HepG2 (cell line): ENCODE measurements at regions not wholly inside any gene's neighbourhood (a gene's known extent, or its start where the extent isn't known, plus 50 kb on each side); places are given as distances from the start of the nearest gene placed in this dataset.

Experiments used
- ATAC-seq: fragments of 200-7000 bp; cut with Tn5 transposase; 3 replicates; pipeline ENCODE4 v1.9.1; 2020; ENCODE audit warnings: mild to moderate bottlenecking, moderate library complexity
- BruUV-seq: library from RNA; stranded (reverse); fragments of 400-500 nt; replicated peaks from 2 replicates; lab custom pipeline; 2021; lab: Mats Ljungman, UMichigan
- CTCF ChIA-PET: fragments of 300-600 bp; formaldehyde crosslinking; extraction: SDS; loops from one replicate; lab custom pipeline; 2021; ENCODE audit warnings: low total read pairs, inconsistent platforms, low intra/inter-chr PET ratio; lab: Yijun Ruan, JAX
- POLR2A ChIA-PET: fragments of 350-600 bp; sonication (Branson Sonifier 250); formaldehyde crosslinking; loops from one replicate; lab custom pipeline; 2020; ENCODE audit warnings: antibody characterized with exemption, inconsistent platforms; lab: Yijun Ruan, JAX
- DNase-seq: peaks from one replicate; pipeline ENCODE4 v3.0.0-alpha.2; 2015; ENCODE audit warnings: low spot score
- FAIRE-seq: peaks from 3 replicates; lab custom pipeline; 2011; peaks lifted over from hg19 to GRCh38; lab: Jason Lieb, UNC
- H2AFZ ChIP-seq: one replicate; pipeline ENCODE4 v1.6.1; 2011; ENCODE audit warnings: low read length, inconsistent platforms
- H3K27ac ChIP-seq: fragments of 300-600 bp; 3 replicates; pipeline ENCODE4 v1.8.0; 2011; ENCODE audit warnings: mixed run types, mild to moderate bottlenecking, mixed read lengths, low read length, inconsistent platforms; ENCODE audit not compliant: insufficient read depth; ENCODE audit errors: extremely low read length
- H3K27me3 ChIP-seq, 2 experiments: fragments of 200-600 bp in 1 of 2; 2 replicates in 1 of 2; 3 replicates in 1 of 2; pipeline versions ENCODE4 v1.6.0 to v1.8.0; 2011; ENCODE audit warnings: low read length in 2 of 2, mild to moderate bottlenecking in 2 of 2, moderate library complexity in 2 of 2, inconsistent platforms in 1 of 2; ENCODE audit not compliant: insufficient read depth in 2 of 2, control insufficient read depth in 1 of 2
- H3K36me3 ChIP-seq, 2 experiments: fragments of 200-600 bp in 1 of 2; replicated peaks in 1 of 2; 2 replicates in 1 of 2; 3 replicates in 1 of 2; pipeline versions ENCODE4 v1.5.1 to v1.8.0; 2011; ENCODE audit warnings: low read length in 2 of 2, inconsistent platforms in 1 of 2; ENCODE audit not compliant: insufficient read depth in 2 of 2, control insufficient read depth in 1 of 2
- H3K4me1 ChIP-seq: 2 replicates; pipeline ENCODE4 v1.5.1; 2012; ENCODE audit warnings: low read length, inconsistent platforms; ENCODE audit not compliant: insufficient read depth
- H3K4me2 ChIP-seq: 2 replicates; pipeline ENCODE4 v1.6.0; 2011; ENCODE audit warnings: low read depth, low read length, inconsistent platforms
- H3K4me3 ChIP-seq, 3 experiments: fragments of 200-600 bp in 1 of 3; sonication (generic), shearing (Covaris generic) in 1 of 3; replicated peaks in 1 of 3; 2 replicates each; pipeline ENCODE4 v1.5.1; 2011 to 2016; ENCODE audit warnings: low read length in 3 of 3, inconsistent platforms in 2 of 3, low read depth in 2 of 3, mild to moderate bottlenecking in 2 of 3, control low read depth in 1 of 3, mixed read lengths in 1 of 3; ENCODE audit not compliant: insufficient read depth in 1 of 3
- H3K79me2 ChIP-seq: one replicate; pipeline ENCODE4 v1.6.1; 2011; ENCODE audit warnings: low read length, inconsistent platforms; ENCODE audit not compliant: insufficient read depth
- H3K9ac ChIP-seq: 2 replicates; pipeline ENCODE4 v1.6.0; 2011; ENCODE audit warnings: mild to moderate bottlenecking, low read depth, low read length, inconsistent platforms; ENCODE audit not compliant: insufficient read depth
- H3K9me3 ChIP-seq: 2 replicates; pipeline ENCODE4 v1.5.1; 2012; ENCODE audit warnings: mild to moderate bottlenecking, low read length
- H4K20me1 ChIP-seq: 2 replicates; pipeline ENCODE4 v1.6.0; 2011; ENCODE audit warnings: inconsistent platforms, mild to moderate bottlenecking, low read length, moderate library complexity; ENCODE audit not compliant: insufficient read depth
- ATM ChIP-seq: fragments of 450-650 bp; IDR thresholded peaks from 2 replicates; pipeline ENCODE4 v1.7.1; 2017; ENCODE audit warnings: mild to moderate bottlenecking, borderline replicate concordance
- MAF1 ChIP-seq: sonication (generic); formaldehyde crosslinking; IDR thresholded peaks from 2 replicates; pipeline ENCODE4 v1.5.0; 2020; ENCODE audit warnings: missing genetic modification reagents, borderline replicate concordance
- MXI1 ChIP-seq: IDR thresholded peaks from 3 replicates; pipeline ENCODE4 v1.6.1; 2012; ENCODE audit warnings: low read depth, low read length, inconsistent platforms, borderline replicate concordance
- NFAT5 ChIP-seq: sonication (generic); formaldehyde crosslinking; IDR thresholded peaks from 2 replicates; pipeline ENCODE4 v1.4.0; 2020; ENCODE audit warnings: missing genetic modification reagents
- NFIB ChIP-seq: sonication (generic); formaldehyde crosslinking; IDR thresholded peaks from 2 replicates; pipeline ENCODE4 v1.9.0; 2021; ENCODE audit warnings: missing genetic modification reagents, mild to moderate bottlenecking, borderline replicate concordance
- RELA ChIP-seq: sonication (generic); formaldehyde crosslinking; IDR thresholded peaks from 2 replicates; pipeline ENCODE4 v1.4.0; 2020; ENCODE audit warnings: missing genetic modification reagents
- SYNCRIP ChIP-seq: fragments of 200-400 bp; formaldehyde crosslinking; IDR thresholded peaks from 2 replicates; pipeline ENCODE4 v1.6.1; 2018; ENCODE audit warnings: mild to moderate bottlenecking, low read depth, low read length; ENCODE audit not compliant: insufficient read depth
- TSC22D2 ChIP-seq: sonication (generic); formaldehyde crosslinking; IDR thresholded peaks from 2 replicates; pipeline ENCODE4 v1.5.1; 2020; ENCODE audit warnings: missing genetic modification reagents, mild to moderate bottlenecking, borderline replicate concordance
- ZBTB2 ChIP-seq: sonication (generic); formaldehyde crosslinking; IDR thresholded peaks from 2 replicates; pipeline ENCODE4 v1.8.0; 2022; ENCODE audit warnings: low read depth, missing genetic modification reagents
- ZNF709 ChIP-seq: sonication (generic); formaldehyde crosslinking; IDR thresholded peaks from 2 replicates; pipeline ENCODE4 v1.5.0; 2020; ENCODE audit warnings: mild to moderate bottlenecking, missing genetic modification reagents
- ZSCAN30 ChIP-seq: sonication (generic); formaldehyde crosslinking; IDR thresholded peaks from 2 replicates; pipeline ENCODE4 v1.5.0; 2020; ENCODE audit warnings: mild to moderate bottlenecking, missing genetic modification reagents
- WGBS: methylation state at CpG from one replicate; pipeline ENCODE4 v1.1.6; 2017; ENCODE audit warnings: low lambda C conversion rate; 5-methylcytosine and 5-hydroxymethylcytosine counted together
- in situ Hi-C: cut with HindIII; loops from 2 replicates; pipeline ENCODE4 v1.10.0; 2017; ENCODE audit warnings: low pct_unique_long_range_greater_than_20kb; ENCODE audit not compliant: extremely low pct_ligation_motif_present
- intact Hi-C: fragments of 100-400 bp; cut with micrococcal nuclease; formaldehyde crosslinking; loops from one replicate; pipeline ENCODE4 v1.10.0; 2022; ENCODE audit not compliant: unreplicated experiment
- TF ChIP-seq, protein P1 (sequence below): fragments of 450-650 bp; IDR thresholded peaks from 2 replicates; pipeline ENCODE4 v1.6.1; 2016
- TF ChIP-seq, protein P2 (sequence below): sonication (generic); formaldehyde crosslinking; IDR thresholded peaks from 2 replicates; pipeline ENCODE4 v1.8.1; 2023; ENCODE audit warnings: missing genetic modification reagents, mild to moderate bottlenecking, borderline replicate concordance

DNA sequence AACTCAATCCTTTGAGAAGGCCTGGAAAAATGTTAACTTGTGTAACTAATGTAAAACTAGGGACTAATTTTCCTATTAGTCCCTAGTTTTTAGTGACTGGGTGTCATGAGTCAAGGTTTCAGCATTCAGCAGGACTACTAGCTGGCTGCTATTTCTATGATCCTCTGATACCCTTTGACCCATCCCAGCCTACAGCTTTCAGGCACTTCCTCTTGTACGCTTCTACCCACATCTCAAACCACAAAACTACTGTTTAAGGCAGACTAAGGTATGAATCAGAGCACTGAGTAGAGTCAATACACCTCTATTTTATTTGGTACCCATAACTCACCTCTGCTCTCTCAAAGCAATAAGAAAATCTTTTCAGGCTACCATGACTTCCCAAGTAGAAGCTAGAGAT lies 809.6 kb downstream of the PDHA2 start (continued):
- no peak for TF ChIP-seq NFAT5 (CRISPR knock-in tag)
- TF ChIP-seq TSC22D2 = no peak
- no peak for TF ChIP-seq NFIB (CRISPR knock-in tag)
- no peak for TF ChIP-seq ZBTB2 (CRISPR knock-in tag)
- no peak for TF ChIP-seq ATM
- no peak for TF ChIP-seq ZNF709

DNA sequence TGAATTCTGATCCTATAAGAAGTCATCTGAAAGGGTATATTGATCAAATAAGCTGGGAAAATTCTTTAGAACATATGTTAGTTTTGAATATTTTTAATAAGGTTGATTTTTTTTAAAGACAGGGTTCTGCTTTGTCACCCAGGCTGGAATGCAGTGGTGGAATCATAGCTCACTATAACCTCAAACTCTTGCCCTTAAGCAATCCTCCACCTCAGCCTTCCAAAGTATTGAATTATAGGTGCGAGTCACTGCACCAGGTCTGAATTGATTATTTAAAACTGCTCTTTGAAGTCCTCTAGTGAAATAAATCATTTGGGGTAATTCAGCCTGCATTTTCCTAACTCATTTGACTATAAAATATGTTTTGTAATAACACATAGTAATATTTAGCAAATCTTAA lies 812.3 kb downstream of the PDHA2 start:
- WGBS = 0% methylated on average over 1 of the region's 1 CpG
- H3K79me2 ChIP-seq = no peaks in the 10 kb centered on the region
- no peak for ATAC-seq
- H3K27ac ChIP-seq = no peak overlapping the region
- TF ChIP-seq RELA (no peak), ZSCAN30 (CRISPR knock-in tag) (no peak), SYNCRIP (no peak), MAF1 (CRISPR knock-in tag) (no peak), MXI1 (no peak)
- TF ChIP-seq, protein P1, sequence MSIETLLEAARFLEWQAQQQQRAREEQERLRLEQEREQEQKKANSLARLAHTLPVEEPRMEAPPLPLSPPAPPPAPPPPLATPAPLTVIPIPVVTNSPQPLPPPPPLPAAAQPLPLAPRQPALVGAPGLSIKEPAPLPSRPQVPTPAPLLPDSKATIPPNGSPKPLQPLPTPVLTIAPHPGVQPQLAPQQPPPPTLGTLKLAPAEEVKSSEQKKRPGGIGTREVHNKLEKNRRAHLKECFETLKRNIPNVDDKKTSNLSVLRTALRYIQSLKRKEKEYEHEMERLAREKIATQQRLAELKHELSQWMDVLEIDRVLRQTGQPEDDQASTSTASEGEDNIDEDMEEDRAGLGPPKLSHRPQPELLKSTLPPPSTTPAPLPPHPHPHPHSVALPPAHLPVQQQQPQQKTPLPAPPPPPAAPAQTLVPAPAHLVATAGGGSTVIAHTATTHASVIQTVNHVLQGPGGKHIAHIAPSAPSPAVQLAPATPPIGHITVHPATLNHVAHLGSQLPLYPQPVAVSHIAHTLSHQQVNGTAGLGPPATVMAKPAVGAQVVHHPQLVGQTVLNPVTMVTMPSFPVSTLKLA = no peak
- TF ChIP-seq, protein P2, sequence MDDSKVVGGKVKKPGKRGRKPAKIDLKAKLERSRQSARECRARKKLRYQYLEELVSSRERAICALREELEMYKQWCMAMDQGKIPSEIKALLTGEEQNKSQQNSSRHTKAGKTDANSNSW (CRISPR knock-in tag) = no peak
- TF ChIP-seq, all 625 proteins: peak for 0
- in situ Hi-C loops (no loop called here), intact Hi-C loops (no loop called here)
- POLR2A ChIA-PET = no interaction called here
- Histone ChIP-seq H3K27me3 (no peaks in the 10 kb centered on the region), H2AFZ (no peak overlapping the region), H3K9me3 (peaks cover 15% of the 10 kb centered on the region), H3K4me3 (no peak overlapping the region), H3K4me2 (no peak overlapping the region), H4K20me1 (no peaks in the 10 kb centered on the region), H3K4me1 (no peaks in the 10 kb centered on the region), H3K9ac (no peak overlapping the region), H3K36me3 (no peaks in the 10 kb centered on the region)
- CTCF ChIA-PET = no interaction called here
- FAIRE-seq (no peak), DNase-seq (no peak)
- BruUV-seq = no TSS peak
